Right lobe of liver (tissue), 4 donors: ENCODE measurements at regions not wholly inside any gene's neighbourhood (a gene's known extent, or its start where the extent isn't known, plus 50 kb on each side); places are given as distances from the start of the nearest gene placed in this dataset.

Experiments used
- POLR2A ChIP-seq: fragments of 450-650 bp; IDR thresholded peaks from one replicate; pipeline ENCODE4 v1.6.1; 2017; ENCODE audit warnings: antibody characterized with exemption, mild to moderate bottlenecking
- TF ChIP-seq, protein P1 (sequence below), 4 donors: fragments of 200-600 bp in 3 of 4; fragments of 450-650 bp in 1 of 4; IDR thresholded peaks; one replicate each; pipeline versions ENCODE4 v1.5.1 to v1.8.0; 2016 to 2022; ENCODE audit warnings: antibody characterized with exemption in 4 of 4, mild to moderate bottlenecking in 2 of 4
- donor health status: DM: no; HTN: no; CAD: no.
- donor health status: DM: no; HTN: no; CAD: no.
- donor health status: DM: no; HTN: yes; CAD: no.

GRCh38 chr3:74210739-74211138 is 403.7 kb downstream of the CNTN3 start:
- TF ChIP-seq, protein P1, sequence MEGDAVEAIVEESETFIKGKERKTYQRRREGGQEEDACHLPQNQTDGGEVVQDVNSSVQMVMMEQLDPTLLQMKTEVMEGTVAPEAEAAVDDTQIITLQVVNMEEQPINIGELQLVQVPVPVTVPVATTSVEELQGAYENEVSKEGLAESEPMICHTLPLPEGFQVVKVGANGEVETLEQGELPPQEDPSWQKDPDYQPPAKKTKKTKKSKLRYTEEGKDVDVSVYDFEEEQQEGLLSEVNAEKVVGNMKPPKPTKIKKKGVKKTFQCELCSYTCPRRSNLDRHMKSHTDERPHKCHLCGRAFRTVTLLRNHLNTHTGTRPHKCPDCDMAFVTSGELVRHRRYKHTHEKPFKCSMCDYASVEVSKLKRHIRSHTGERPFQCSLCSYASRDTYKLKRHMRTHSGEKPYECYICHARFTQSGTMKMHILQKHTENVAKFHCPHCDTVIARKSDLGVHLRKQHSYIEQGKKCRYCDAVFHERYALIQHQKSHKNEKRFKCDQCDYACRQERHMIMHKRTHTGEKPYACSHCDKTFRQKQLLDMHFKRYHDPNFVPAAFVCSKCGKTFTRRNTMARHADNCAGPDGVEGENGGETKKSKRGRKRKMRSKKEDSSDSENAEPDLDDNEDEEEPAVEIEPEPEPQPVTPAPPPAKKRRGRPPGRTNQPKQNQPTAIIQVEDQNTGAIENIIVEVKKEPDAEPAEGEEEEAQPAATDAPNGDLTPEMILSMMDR (IDR thresholded peaks at IDR 0.05) = no peak
- TF ChIP-seq POLR2A = no peak
